Lower leg skin (tissue), 3 donors: ENCODE measurements at regions not wholly inside any gene's neighbourhood (a gene's known extent, or its start where the extent isn't known, plus 50 kb on each side); places are given as distances from the start of the nearest gene placed in this dataset.

Experiments
- POLR2A ChIP-seq, 2 donors: fragments of 450-650 bp; IDR thresholded peaks; one replicate each; pipeline ENCODE4 v1.6.1; 2016 to 2017; ENCODE audit warnings: antibody characterized with exemption in 2 of 2, mild to moderate bottlenecking in 1 of 2, moderate library complexity in 1 of 2
- TF ChIP-seq, protein P1 (sequence below), 3 donors: fragments of 450-650 bp; IDR thresholded peaks; one replicate each; pipeline ENCODE4 v1.5.1; 2016; ENCODE audit warnings: antibody characterized with exemption in 3 of 3, mild to moderate bottlenecking in 3 of 3, moderate library complexity in 2 of 3

DNA sequence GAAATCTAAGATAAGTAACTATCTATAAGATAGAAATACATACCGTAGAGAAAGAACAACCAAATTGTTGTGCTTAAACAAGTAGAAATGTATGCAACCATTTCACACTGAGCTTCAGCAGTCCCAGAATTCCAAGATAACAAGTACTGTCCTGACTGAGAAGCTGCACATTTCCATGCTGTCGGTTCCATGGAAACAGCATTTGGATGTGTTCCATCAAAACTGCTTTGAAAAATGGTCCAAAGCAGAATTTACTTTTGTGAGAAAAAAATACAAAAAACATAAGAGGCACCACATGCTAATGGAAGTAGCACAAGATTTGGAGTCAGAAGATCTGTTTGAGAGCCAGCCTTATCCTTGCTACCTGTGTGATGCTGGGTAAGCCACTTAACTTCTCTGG is 92.6 kb downstream of the MTERF1 start:
- TF ChIP-seq, protein P1, sequence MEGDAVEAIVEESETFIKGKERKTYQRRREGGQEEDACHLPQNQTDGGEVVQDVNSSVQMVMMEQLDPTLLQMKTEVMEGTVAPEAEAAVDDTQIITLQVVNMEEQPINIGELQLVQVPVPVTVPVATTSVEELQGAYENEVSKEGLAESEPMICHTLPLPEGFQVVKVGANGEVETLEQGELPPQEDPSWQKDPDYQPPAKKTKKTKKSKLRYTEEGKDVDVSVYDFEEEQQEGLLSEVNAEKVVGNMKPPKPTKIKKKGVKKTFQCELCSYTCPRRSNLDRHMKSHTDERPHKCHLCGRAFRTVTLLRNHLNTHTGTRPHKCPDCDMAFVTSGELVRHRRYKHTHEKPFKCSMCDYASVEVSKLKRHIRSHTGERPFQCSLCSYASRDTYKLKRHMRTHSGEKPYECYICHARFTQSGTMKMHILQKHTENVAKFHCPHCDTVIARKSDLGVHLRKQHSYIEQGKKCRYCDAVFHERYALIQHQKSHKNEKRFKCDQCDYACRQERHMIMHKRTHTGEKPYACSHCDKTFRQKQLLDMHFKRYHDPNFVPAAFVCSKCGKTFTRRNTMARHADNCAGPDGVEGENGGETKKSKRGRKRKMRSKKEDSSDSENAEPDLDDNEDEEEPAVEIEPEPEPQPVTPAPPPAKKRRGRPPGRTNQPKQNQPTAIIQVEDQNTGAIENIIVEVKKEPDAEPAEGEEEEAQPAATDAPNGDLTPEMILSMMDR (IDR thresholded peaks at IDR 0.05), result no peak
- no peak for TF ChIP-seq POLR2A (IDR thresholded peaks at IDR 0.05)
